ENCODE measurements at regions not wholly inside any gene's neighbourhood (a gene's known extent, or its start where the extent isn't known, plus 50 kb on each side); places are given as distances from the start of the nearest gene placed in this dataset.

- no peaks in the 10 kb centered on the region for H3K9me3 ChIP-seq (ENCODE audit: low read depth, low read length)
Measured at GRCh38 chr2:220704081-220704480, 868.0 kb downstream of the EPHA4 start.

GRCh38 chr2:220704810-220705209, 867.3 kb downstream of the EPHA4 start:
- no peak for DNase-seq (ENCODE audit: insufficient read length, low spot score, missing footprints)
- TF ChIP-seq CTCF (IDR thresholded peaks at IDR 0.05; ENCODE audit: extremely low read depth, low read depth, low read length), result no peak
- H3K36me3 ChIP-seq (ENCODE audit: insufficient read depth, low read length), result no peaks in the 10 kb centered on the region
- H3K4me3 ChIP-seq (ENCODE audit: insufficient read depth, low read length), result no peak overlapping the region
- no peak overlapping the region for H3K4me2 ChIP-seq (ENCODE audit: insufficient read depth, low read length)
- H2AFZ ChIP-seq (ENCODE audit: low read length), result no peak overlapping the region
- no peaks in the 10 kb centered on the region for H4K20me1 ChIP-seq (ENCODE audit: insufficient read depth, low read length)
- no peak overlapping the region for H3K27ac ChIP-seq (ENCODE audit: low read depth, low read length)
- no peaks in the 10 kb centered on the region for H3K4me1 ChIP-seq (ENCODE audit: insufficient read depth, low read length)
- H3K27me3 ChIP-seq (ENCODE audit: insufficient read depth, low read length), result no peaks in the 10 kb centered on the region
- H3K79me2 ChIP-seq (ENCODE audit: insufficient read depth, low read length), result no peaks in the 10 kb centered on the region
- no peaks in the 10 kb centered on the region for H3K9me3 ChIP-seq (ENCODE audit: low read depth, low read length)

More at GRCh38 chr2:220704081-220704480, 868.0 kb downstream of the EPHA4 start:
- no peak overlapping the region for H3K4me2 ChIP-seq (ENCODE audit: insufficient read depth, low read length)
- H3K4me1 ChIP-seq (ENCODE audit: insufficient read depth, low read length), result no peaks in the 10 kb centered on the region
- DNase-seq (ENCODE audit: insufficient read length, low spot score, missing footprints), result no peak
- no peaks in the 10 kb centered on the region for H3K27me3 ChIP-seq (ENCODE audit: insufficient read depth, low read length)
- H3K4me3 ChIP-seq (ENCODE audit: insufficient read depth, low read length), result no peak overlapping the region
- no peak overlapping the region for H3K27ac ChIP-seq (ENCODE audit: low read depth, low read length)
- H2AFZ ChIP-seq (ENCODE audit: low read length), result no peak overlapping the region
- H4K20me1 ChIP-seq (ENCODE audit: insufficient read depth, low read length), result no peaks in the 10 kb centered on the region
- no peak for TF ChIP-seq CTCF (IDR thresholded peaks at IDR 0.05; ENCODE audit: extremely low read depth, low read depth, low read length)
- no peaks in the 10 kb centered on the region for H3K36me3 ChIP-seq (ENCODE audit: insufficient read depth, low read length)
- no peaks in the 10 kb centered on the region for H3K79me2 ChIP-seq (ENCODE audit: insufficient read depth, low read length)

GRCh38 chr2:220705678-220706077, 866.4 kb downstream of the EPHA4 start:
- no peak for TF ChIP-seq CTCF (IDR thresholded peaks at IDR 0.05; ENCODE audit: extremely low read depth, low read depth, low read length)
- Histone ChIP-seq H3K4me2 (ENCODE audit: insufficient read depth, low read length) (no peak overlapping the region), H3K9me3 (ENCODE audit: low read depth, low read length) (peaks cover 1% of the 10 kb centered on the region)

GRCh38 chr2:220707261-220707660, 864.8 kb downstream of the EPHA4 start:
- H2AFZ ChIP-seq (ENCODE audit: low read length), result no peak overlapping the region
- peaks cover 2% of the 10 kb centered on the region for H3K9me3 ChIP-seq (ENCODE audit: low read depth, low read length)
- DNase-seq (ENCODE audit: insufficient read length, low spot score, missing footprints), result no peak
- H3K4me2 ChIP-seq (ENCODE audit: insufficient read depth, low read length), result no peak overlapping the region
- no peaks in the 10 kb centered on the region for H3K4me1 ChIP-seq (ENCODE audit: insufficient read depth, low read length)
- no peaks in the 10 kb centered on the region for H3K27me3 ChIP-seq (ENCODE audit: insufficient read depth, low read length)
- H4K20me1 ChIP-seq (ENCODE audit: insufficient read depth, low read length), result no peaks in the 10 kb centered on the region
- no peaks in the 10 kb centered on the region for H3K79me2 ChIP-seq (ENCODE audit: insufficient read depth, low read length)
- no peak overlapping the region for H3K4me3 ChIP-seq (ENCODE audit: insufficient read depth, low read length)
- H3K27ac ChIP-seq (ENCODE audit: low read depth, low read length), result no peak overlapping the region
- TF ChIP-seq CTCF (IDR thresholded peaks at IDR 0.05; ENCODE audit: extremely low read depth, low read depth, low read length), result no peak
- no peaks in the 10 kb centered on the region for H3K36me3 ChIP-seq (ENCODE audit: insufficient read depth, low read length)

More at GRCh38 chr2:220705678-220706077, 866.4 kb downstream of the EPHA4 start:
- Histone ChIP-seq H3K27ac (ENCODE audit: low read depth, low read length) (no peak overlapping the region), H3K36me3 (ENCODE audit: insufficient read depth, low read length) (no peaks in the 10 kb centered on the region), H3K4me1 (ENCODE audit: insufficient read depth, low read length) (no peaks in the 10 kb centered on the region), H2AFZ (ENCODE audit: low read length) (no peak overlapping the region), H4K20me1 (ENCODE audit: insufficient read depth, low read length) (no peaks in the 10 kb centered on the region), H3K27me3 (ENCODE audit: insufficient read depth, low read length) (no peaks in the 10 kb centered on the region), H3K4me3 (ENCODE audit: insufficient read depth, low read length) (no peak overlapping the region), H3K79me2 (ENCODE audit: insufficient read depth, low read length) (no peaks in the 10 kb centered on the region)
- no peak for DNase-seq (ENCODE audit: insufficient read length, low spot score, missing footprints)
